HG03095 (cell line): ENCODE measurements at regions not wholly inside any gene's neighbourhood (a gene's known extent, or its start where the extent isn't known, plus 50 kb on each side); places are given as distances from the start of the nearest gene placed in this dataset.

Experiments used
- ATAC-seq: cut with Tn5 transposase; IDR thresholded peaks from one replicate; pipeline ENCODE4 v1.9.1; 2021; ENCODE audit warnings: moderate library complexity; ENCODE audit not compliant: unreplicated experiment

DNA sequence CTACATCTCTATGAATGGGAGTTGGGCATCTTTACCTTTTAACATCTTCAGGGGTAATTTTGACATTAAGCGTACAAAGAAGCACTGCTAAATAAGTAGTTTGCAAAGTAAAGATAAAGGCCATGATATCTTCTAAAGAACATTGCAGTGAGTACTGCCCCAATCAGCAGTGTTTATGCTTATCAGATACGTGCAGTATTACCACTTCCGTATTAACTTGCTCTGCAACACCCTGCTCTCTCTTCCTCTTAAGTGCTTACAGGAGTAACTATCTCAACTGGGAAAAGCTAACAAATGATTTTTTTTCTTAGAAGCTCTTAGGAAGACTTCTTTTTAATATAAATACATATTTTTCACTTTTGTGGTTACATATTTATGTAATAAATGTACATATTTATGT, 793.7 kb upstream of the SLC10A2 start:
- ATAC-seq, result no peak

DNA sequence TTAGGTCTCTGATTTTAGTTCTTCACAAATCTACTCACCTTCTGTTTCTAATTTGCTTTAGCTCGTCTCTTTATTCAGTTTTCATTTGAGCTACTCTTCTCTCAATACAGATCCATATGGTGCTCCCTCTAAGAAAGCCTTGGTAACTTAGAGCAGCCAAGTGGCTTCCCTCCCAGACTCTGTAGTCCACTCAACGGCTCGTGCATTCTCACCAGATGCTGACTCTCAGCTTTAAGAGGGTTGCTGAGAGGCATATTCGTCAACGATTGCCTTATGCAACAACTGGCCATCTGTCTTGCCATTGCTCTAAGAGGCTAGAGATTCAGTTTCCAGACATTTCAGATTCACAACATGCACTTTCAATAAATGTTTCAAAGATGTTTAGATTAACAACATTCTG, 785.8 kb upstream of the SLC10A2 start:
- no peak for ATAC-seq

- ATAC-seq, result no peak
These were observed 778.3 kb upstream of the SLC10A2 start for GRCh38 chr13:103844471-103844870.

- ATAC-seq, result no peak
These were observed 773.2 kb upstream of the SLC10A2 start for GRCh38 chr13:103839460-103839859.

DNA sequence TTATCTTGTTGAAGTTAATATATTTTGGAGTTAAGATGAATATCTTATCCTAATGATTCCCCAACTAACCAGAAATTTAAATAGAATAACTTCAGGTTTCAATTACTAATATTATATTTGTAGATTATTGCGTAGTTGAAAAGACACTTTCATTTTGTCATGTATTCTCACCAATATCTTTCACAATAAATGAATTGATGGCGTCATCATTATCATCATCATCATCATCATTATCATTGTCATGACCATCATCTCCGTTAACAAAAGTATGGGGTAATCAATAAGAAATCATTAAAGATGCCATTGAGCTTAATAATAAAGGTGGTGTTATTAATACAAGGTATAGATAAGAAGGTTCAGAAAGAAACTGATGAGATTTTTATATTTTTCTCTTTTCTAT, 768.8 kb upstream of the SLC10A2 start:
- ATAC-seq, result no peak

DNA sequence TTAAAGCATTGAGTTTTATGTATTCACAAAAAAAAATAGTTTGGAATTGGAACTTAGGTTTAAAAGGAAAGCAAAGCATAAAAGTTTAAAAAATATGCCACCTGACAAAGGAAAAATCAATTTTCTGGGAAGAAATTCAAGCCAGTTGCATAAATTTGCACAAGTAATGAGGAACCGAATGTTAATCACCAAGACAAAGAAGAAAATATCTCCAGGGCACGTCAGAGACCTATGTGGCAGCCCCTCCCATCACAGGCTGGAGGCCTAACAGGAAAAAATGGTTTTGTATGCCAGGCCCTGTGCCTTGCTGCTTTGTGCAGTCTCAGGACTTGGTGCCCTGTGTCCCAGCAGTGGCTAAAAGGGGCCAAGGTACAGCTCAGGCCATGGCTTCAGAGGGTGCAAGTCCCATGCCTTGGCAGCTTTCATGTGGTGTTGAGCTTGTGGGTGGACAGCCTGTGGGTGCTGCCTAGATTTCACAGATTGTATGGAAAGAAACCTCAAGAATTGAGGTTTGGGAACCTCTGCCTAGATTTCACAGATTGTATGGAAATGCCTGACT, 767.2 kb upstream of the SLC10A2 start:
- no peak for ATAC-seq

GRCh38 chr13:103815619-103816018, 749.4 kb upstream of the SLC10A2 start:
- ATAC-seq, result no peak

DNA sequence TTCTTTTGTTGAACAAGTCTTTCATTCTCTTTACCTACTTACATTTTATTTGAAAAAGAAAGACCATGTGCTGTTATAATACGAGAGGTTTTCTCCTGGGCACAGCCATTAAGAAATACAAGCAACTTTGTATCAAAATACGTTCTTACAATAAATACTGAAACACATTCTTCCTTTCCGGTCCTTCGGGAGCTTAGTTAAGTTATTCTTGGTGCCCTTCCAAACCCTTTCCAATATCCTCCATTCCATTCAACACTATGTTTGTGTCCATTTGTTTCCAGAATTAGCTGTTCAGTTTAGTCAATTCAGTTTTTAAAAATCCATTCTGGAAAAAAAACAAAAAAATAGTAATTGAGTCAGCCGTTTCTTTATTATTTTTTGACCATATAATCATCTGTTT, 746.8 kb upstream of the SLC10A2 start:
- ATAC-seq, result no peak

DNA sequence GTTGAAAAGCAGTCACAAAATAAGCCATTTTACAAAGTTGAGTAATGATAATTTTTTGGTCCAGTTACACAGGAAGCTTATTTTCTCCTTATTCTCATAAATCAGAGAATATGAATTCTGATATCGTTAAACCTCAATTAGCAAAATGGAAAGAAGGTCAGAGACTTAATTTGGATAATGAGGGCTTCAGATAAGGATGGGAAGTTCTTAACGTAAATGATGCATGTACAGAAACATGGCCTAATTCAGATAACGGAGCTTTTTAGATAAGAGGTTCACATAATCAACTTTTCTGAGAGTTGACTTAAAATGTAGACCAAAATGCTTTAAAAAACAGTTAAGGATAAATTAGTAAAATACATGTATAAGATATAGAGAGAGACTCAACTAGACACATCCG, 746.3 kb upstream of the SLC10A2 start:
- ATAC-seq, result no peak

DNA sequence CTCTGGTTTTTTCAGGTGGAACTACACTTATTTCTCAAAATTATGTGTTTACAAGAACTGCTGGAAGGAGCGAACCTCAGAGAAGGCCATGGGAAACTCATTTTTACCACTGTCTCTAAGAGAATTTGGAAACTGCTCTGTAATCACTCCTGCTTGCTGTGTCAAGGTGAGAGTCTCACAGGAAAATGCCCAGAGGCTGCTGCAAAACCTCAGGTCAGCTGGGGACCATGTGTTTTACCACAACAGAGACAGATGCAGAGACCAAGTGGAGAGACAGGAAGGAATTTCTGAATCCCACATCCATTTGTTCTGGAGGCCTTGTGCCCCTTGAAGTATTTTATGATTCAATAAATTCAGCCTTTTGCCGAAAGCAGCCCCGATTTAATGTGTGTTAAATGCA, 743.8 kb upstream of the SLC10A2 start:
- ATAC-seq, result no peak

- no peak for ATAC-seq
These were observed 739.6 kb upstream of the SLC10A2 start for GRCh38 chr13:103805771-103806170.

DNA sequence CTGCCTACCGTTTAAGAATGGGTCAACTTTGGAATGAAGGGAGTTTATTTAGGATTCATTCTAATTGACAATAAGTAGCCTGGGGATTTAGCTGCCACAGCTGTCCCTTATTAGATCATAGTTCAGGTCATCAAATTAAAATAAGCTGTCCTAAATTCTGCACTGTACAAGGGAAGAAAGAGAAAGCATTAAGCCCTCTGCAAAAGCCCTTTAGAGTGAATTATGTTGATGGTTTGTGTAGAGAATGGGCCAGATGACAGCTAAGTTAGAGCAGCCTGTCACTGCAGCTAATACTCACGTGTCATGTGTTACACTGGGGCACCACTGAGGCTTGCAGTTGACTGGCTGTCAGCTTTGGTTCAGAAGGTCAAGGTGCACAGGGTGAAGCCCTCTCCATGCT, 737.1 kb upstream of the SLC10A2 start:
- no peak for ATAC-seq

DNA sequence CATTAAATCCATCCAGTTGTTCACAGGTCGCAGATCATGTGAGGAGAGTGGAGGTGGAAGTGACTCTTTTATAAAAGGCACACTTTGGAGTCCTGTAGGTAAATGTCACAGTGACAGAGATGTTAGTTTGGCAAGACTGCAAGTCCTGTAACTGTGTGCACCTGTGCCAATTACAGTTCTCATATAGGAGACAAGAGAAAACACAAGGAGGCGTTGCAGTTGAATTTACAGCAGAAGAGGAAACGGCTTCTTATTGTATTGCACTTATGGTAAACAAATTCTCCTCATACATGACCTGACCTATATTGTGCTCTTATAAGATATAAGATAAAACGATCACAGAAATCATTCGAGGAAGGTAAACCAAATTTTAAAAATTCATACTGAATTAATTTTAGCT, 732.8 kb upstream of the SLC10A2 start:
- no peak for ATAC-seq

DNA sequence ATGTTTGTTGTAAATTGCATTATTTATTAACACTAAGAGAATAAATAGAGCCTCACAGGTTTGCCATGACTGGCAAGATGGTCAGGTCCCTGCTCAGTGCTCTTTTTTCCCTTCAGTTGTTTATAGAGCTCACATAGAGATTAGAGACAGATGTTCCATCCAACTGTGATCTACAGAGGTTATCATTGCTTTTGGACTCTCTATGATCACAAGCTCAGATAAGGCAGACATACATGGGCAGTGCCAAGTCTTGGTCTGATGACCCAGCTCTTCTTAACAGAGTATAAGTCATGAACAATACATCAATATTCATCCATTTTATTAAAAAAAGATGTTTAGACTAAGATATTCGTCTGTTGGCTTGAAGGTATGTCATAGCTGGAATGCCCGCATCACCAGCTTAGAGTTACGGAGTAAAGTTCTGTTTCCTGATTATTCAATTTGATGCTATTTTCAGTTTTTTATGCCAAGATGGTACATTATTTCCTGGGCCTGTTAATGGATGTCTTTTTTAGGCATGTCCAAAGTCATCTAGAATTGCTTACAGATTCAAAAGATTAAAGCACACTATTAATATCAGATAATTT, 729.8 kb upstream of the SLC10A2 start:
- no peak for ATAC-seq

GRCh38 chr13:103794526-103794925, 728.3 kb upstream of the SLC10A2 start:
- no peak for ATAC-seq

- ATAC-seq, result no peak
These were observed 721.9 kb upstream of the SLC10A2 start for GRCh38 chr13:103788061-103788652.

DNA sequence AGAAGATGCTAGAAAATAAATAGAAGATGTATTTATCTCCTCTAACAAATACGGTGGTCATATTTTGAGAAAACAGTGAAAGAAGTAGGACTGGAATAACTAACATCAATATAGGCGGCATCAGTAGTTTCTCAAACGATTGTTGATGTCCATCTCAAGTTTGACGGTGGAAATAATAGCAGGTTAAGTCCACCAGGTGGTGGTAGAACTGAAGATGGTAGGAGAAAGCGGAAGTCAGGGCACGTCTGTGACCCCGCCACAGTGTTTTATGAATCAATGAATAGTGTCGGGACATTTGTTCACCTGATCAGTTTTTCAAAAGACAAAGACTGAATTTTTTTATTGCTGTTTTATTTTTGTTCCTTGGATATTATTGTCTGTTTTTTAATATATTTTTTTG, 706.4 kb upstream of the SLC10A2 start:
- no peak for ATAC-seq

DNA sequence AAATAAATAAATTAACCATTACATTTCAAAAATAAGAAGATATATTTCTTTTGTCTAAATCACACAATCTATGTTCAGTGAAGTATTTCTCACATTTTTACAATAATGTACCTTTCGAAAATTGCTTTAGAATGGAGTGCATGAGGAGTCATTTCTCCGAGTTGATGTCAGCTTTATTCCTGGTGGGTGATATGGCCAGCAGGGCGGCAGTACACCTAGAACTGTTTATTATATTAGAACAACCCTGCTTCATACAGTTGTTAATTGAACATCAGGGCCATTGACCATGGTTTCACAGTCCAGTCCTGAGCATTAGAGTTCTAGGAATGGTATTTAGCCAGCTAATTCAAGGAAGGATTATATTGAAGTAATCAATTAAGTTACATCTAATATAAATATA, 696.3 kb upstream of the SLC10A2 start:
- no peak for ATAC-seq

DNA sequence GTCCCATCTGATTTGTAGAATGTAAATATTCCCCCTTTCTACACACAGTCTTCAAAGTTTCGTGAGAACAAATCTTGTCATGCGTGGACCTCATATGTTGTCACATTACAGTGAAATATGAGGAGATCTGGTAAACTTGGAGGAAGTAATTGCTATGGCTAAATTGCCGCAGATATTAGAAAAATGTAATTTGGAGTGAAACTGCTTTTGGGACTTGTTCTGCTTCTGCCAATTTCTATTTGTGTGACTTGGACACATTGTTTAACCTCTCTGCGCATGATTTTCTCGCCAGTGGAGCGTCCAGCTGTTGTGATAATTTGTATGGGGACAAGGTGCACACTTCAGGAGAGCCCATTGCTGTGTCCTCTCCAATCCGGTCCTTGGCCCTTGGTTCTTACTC, 693.1 kb upstream of the SLC10A2 start:
- ATAC-seq, result no peak

DNA sequence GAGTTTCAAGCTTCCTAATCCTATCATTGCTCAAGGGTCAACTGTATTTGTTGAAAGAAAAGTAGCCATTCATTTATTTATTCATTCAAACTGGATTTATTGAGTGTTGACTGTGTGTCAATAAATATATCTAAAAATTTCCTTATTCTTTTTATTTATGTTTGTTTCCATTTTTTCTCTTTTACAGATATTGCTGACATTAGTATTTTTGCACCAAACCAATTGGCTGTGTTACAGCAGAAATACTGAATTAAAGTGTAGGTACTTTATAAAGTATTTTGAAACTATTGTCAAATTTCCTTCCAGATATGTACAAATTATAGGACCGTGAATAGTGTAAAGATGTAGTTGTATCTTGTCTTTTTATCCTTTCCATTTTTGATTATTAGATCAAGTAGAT, 692.0 kb upstream of the SLC10A2 start:
- ATAC-seq, result no peak

- no peak for ATAC-seq
These were observed 691.1 kb upstream of the SLC10A2 start for GRCh38 chr13:103757361-103757760.

GRCh38 chr13:103754783-103755182, 688.6 kb upstream of the SLC10A2 start:
- ATAC-seq, result no peak

DNA sequence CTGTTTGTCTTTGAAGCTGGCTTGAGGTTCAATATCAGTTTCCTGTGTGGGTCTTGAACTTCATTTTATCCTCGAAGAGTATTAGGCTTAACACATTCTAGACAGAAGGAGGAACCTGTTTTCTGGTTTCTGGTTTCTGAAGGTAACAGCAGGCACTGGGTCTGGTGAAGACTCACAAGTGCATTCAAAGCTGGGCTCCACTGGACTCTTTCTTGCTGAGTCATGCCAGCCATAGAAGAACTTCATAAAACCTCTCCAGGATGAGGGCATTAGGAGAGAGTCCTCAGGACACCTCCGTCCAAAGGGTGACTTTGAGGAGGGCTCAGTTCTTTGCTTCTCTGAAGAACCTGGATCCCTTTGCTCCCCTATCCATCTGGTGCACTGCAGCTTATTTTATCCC, 668.6 kb upstream of the SLC10A2 start:
- ATAC-seq, result no peak
